Endothelial cell of umbilical vein (primary cell): ENCODE measurements at regions not wholly inside any gene's neighbourhood (a gene's known extent, or its start where the extent isn't known, plus 50 kb on each side); places are given as distances from the start of the nearest gene placed in this dataset.

Experiments used
- EZH2 ChIP-seq: IDR thresholded peaks from 2 replicates; pipeline ENCODE4 v1.6.1; 2012; ENCODE audit warnings: borderline replicate concordance, low read depth, mild to moderate bottlenecking, moderate library complexity, low read length, inconsistent platforms; ENCODE audit not compliant: severe bottlenecking
- TF ChIP-seq, protein P1 (sequence below), 2 donors: IDR thresholded peaks; 1 replicate in 1 of 2; 2 replicates in 1 of 2; pipeline ENCODE4 v1.5.1; 2011; ENCODE audit warnings: low read length in 2 of 2, mild to moderate bottlenecking in 2 of 2, moderate library complexity in 2 of 2, control low read depth in 1 of 2, inconsistent platforms in 1 of 2, low read depth in 1 of 2; ENCODE audit not compliant: insufficient read depth in 1 of 2; ENCODE audit errors: extremely low read depth in 1 of 2

DNA sequence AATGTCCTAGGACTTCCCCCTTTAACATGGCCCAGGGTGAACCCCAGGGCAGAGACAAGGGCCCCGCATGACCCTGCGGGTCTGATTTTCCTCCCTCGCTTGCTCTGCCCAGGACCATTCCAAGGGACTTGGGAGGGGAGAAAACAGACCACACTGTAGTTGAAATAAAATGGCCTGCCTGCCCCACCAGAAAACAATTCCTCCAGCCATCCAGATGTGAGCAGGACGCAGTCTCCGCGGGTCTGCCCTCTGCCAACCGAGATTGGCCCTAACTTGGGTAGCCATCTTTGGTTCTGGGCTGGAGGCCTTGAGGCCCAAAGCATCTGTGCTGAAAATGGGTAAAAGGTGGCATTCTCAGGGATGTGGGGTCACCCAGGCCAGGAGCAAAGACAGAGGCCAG, 75.5 kb downstream of the RFLNA start:
- TF ChIP-seq, protein P1, sequence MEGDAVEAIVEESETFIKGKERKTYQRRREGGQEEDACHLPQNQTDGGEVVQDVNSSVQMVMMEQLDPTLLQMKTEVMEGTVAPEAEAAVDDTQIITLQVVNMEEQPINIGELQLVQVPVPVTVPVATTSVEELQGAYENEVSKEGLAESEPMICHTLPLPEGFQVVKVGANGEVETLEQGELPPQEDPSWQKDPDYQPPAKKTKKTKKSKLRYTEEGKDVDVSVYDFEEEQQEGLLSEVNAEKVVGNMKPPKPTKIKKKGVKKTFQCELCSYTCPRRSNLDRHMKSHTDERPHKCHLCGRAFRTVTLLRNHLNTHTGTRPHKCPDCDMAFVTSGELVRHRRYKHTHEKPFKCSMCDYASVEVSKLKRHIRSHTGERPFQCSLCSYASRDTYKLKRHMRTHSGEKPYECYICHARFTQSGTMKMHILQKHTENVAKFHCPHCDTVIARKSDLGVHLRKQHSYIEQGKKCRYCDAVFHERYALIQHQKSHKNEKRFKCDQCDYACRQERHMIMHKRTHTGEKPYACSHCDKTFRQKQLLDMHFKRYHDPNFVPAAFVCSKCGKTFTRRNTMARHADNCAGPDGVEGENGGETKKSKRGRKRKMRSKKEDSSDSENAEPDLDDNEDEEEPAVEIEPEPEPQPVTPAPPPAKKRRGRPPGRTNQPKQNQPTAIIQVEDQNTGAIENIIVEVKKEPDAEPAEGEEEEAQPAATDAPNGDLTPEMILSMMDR (IDR thresholded peaks at IDR 0.05; ENCODE audit: extremely low read depth in 1 of 2, insufficient read depth in 1 of 2, low read depth in 1 of 2, low read length in 2 of 2) = no peak
- TF ChIP-seq EZH2 = no peak
